IMR-90 (cell line): ENCODE measurements at regions not wholly inside any gene's neighbourhood (a gene's known extent, or its start where the extent isn't known, plus 50 kb on each side); places are given as distances from the start of the nearest gene placed in this dataset.

Experiments
- ATAC-seq: fragments of 200-7000 bp; cut with Tn5 transposase; 2 replicates; pipeline ENCODE4 v1.9.1; 2020; ENCODE audit warnings: low read depth, mild to moderate bottlenecking, moderate library complexity
- BruUV-seq: library from RNA; stranded (reverse); fragments of 400-500 nt; replicated peaks from 2 replicates; lab custom pipeline; 2021; lab: Mats Ljungman, UMichigan
- CTCF ChIA-PET: fragments of 300-600 bp; formaldehyde crosslinking; extraction: SDS; loops from one replicate; lab custom pipeline; 2021; ENCODE audit warnings: antibody characterized with exemption; lab: Yijun Ruan, JAX
- POLR2A ChIA-PET: fragments of 300-600 bp; sonication (Branson Sonifier 250); formaldehyde crosslinking; loops from one replicate; lab custom pipeline; 2022; ENCODE audit warnings: antibody characterized with exemption; ENCODE audit not compliant: unreplicated experiment; lab: Charles Lee
- DNase-seq: peaks from one replicate; pipeline ENCODE4 v3.0.0; 2013
- H2AFZ ChIP-seq: replicated peaks from 2 replicates; pipeline ENCODE3; 2013; ENCODE audit warnings: low read length, mild to moderate bottlenecking; ENCODE audit not compliant: poor library complexity
- H2AK5ac ChIP-seq: 2 replicates; pipeline ENCODE4 v1.6.1; 2013; ENCODE audit warnings: low read depth, low read length, inconsistent platforms
- H2AK9ac ChIP-seq: replicated peaks from 2 replicates; pipeline ENCODE3; 2013; ENCODE audit warnings: mild to moderate bottlenecking, low read depth, low read length, moderate library complexity; ENCODE audit not compliant: poor library complexity
- H2BK120ac ChIP-seq: 2 replicates; pipeline ENCODE4 v1.6.1; 2013; ENCODE audit warnings: low read depth, low read length, inconsistent platforms
- H2BK15ac ChIP-seq: 3 replicates; pipeline ENCODE4 v1.6.1; 2013; ENCODE audit warnings: low read depth, low read length, inconsistent platforms
- H2BK20ac ChIP-seq: 2 replicates; pipeline ENCODE4 v1.6.1; 2013; ENCODE audit warnings: low read depth, mild to moderate bottlenecking, inconsistent platforms, low read length, moderate library complexity
- H2BK5ac ChIP-seq: 2 replicates; pipeline ENCODE4 v1.6.1; 2013; ENCODE audit warnings: mild to moderate bottlenecking, low read depth, low read length, inconsistent platforms; ENCODE audit not compliant: poor library complexity, severe bottlenecking
- H3K14ac ChIP-seq: replicated peaks from 2 replicates; pipeline ENCODE4 v1.6.1; 2013; ENCODE audit warnings: low read depth, low read length, inconsistent platforms
- H3K18ac ChIP-seq: 2 replicates; pipeline ENCODE4 v1.6.1; 2013; ENCODE audit warnings: low read depth, low read length, control low read depth
- H3K23ac ChIP-seq: 2 replicates; pipeline ENCODE4 v1.6.1; 2013; ENCODE audit warnings: low read depth, low read length, inconsistent platforms
- H3K27ac ChIP-seq: 2 replicates; pipeline ENCODE4 v1.5.1; 2013; ENCODE audit warnings: mild to moderate bottlenecking, control low read depth, low read length; ENCODE audit not compliant: insufficient read depth
- H3K27me3 ChIP-seq: 2 replicates; pipeline ENCODE4 v1.6.1; 2013; ENCODE audit warnings: low read length; ENCODE audit not compliant: control insufficient read depth, insufficient read depth
- H3K36me3 ChIP-seq: 2 replicates; pipeline ENCODE4 v1.6.1; 2013; ENCODE audit warnings: low read length, mixed read lengths; ENCODE audit not compliant: control insufficient read depth, insufficient read depth
- H3K4ac ChIP-seq: 2 replicates; pipeline ENCODE4 v1.6.1; 2013; ENCODE audit warnings: low read depth, low read length, inconsistent platforms
- H3K4me1 ChIP-seq: 2 replicates; pipeline ENCODE4 v1.6.1; 2013; ENCODE audit warnings: low read length, mixed read lengths; ENCODE audit not compliant: control insufficient read depth, insufficient read depth
- H3K4me2 ChIP-seq: 2 replicates; pipeline ENCODE4 v1.6.1; 2013; ENCODE audit warnings: low read depth, mild to moderate bottlenecking, control low read depth, low read length, moderate library complexity
- H3K4me3 ChIP-seq: 2 replicates; pipeline ENCODE4 v1.5.1; 2013; ENCODE audit warnings: low read depth, mild to moderate bottlenecking, control low read depth, low read length, moderate library complexity; ENCODE audit not compliant: insufficient read depth
- H3K56ac ChIP-seq: 2 replicates; pipeline ENCODE4 v1.6.1; 2013; ENCODE audit warnings: low read length, inconsistent platforms; ENCODE audit not compliant: insufficient read depth; ENCODE audit errors: extremely low read depth
- H3K79me1 ChIP-seq, 2 experiments: 2 replicates each; pipeline ENCODE4 v1.6.1; 2013; ENCODE audit warnings: low read length in 2 of 2, inconsistent platforms in 1 of 2, low read depth in 1 of 2
- H3K9ac ChIP-seq: 2 replicates; pipeline ENCODE4 v1.6.1; 2013; ENCODE audit warnings: low read depth, low read length, control low read depth
- H3K9me1 ChIP-seq: 2 replicates; pipeline ENCODE4 v1.6.1; 2013; ENCODE audit warnings: low read length, inconsistent platforms; ENCODE audit not compliant: insufficient read depth
- H3K9me3 ChIP-seq: 2 replicates; pipeline ENCODE4 v1.6.1; 2013; ENCODE audit warnings: low read length; ENCODE audit not compliant: control insufficient read depth, insufficient read depth
- H4K20me1 ChIP-seq: 2 replicates; pipeline ENCODE4 v1.6.1; 2013; ENCODE audit warnings: low read length, inconsistent platforms; ENCODE audit not compliant: insufficient read depth
- H4K5ac ChIP-seq: 2 replicates; pipeline ENCODE4 v1.6.1; 2013; ENCODE audit warnings: mild to moderate bottlenecking, low read depth, low read length, control low read depth
- H4K8ac ChIP-seq, 2 experiments: 2 replicates each; pipeline ENCODE4 v1.6.1; 2013; ENCODE audit warnings: low read depth in 2 of 2, low read length in 2 of 2, control low read depth in 1 of 2, inconsistent platforms in 1 of 2
- H4K91ac ChIP-seq: 2 replicates; pipeline ENCODE4 v1.6.1; 2013; ENCODE audit warnings: low read depth, low read length, inconsistent platforms; ENCODE audit not compliant: insufficient read depth
- BHLHE40 ChIP-seq: fragments of 150-350 bp; IDR thresholded peaks from 2 replicates; pipeline ENCODE4 v1.6.1; 2016; ENCODE audit warnings: mild to moderate bottlenecking, low read depth, low read length
- CHD1 ChIP-seq: IDR thresholded peaks from 2 replicates; pipeline ENCODE4 v1.6.1; 2012; ENCODE audit warnings: low read depth, low read length, improper control_type of control experiment
- CTCF ChIP-seq: conservative IDR thresholded peaks from 2 replicates; pipeline ENCODE4 v1.5.1; 2012; ENCODE audit warnings: mild to moderate bottlenecking, low read depth, low read length, improper control_type of control experiment
- MAFK ChIP-seq: IDR thresholded peaks from 2 replicates; pipeline ENCODE4 v1.6.1; 2012; ENCODE audit warnings: low read depth, low read length, improper control_type of control experiment
- MAZ ChIP-seq: IDR thresholded peaks from 2 replicates; pipeline ENCODE4 v1.6.1; 2012; ENCODE audit warnings: low read depth, mild to moderate bottlenecking, low read length, improper control_type of control experiment, moderate library complexity, borderline replicate concordance
- MXI1 ChIP-seq: IDR thresholded peaks from 2 replicates; pipeline ENCODE4 v1.6.1; 2012; ENCODE audit warnings: low read depth, mild to moderate bottlenecking, low read length, moderate library complexity, borderline replicate concordance
- NFE2L2 ChIP-seq: fragments of 150-350 bp; IDR thresholded peaks from 2 replicates; pipeline ENCODE4 v1.6.1; 2016; ENCODE audit warnings: low read depth, mild to moderate bottlenecking, low read length
- POLR2A ChIP-seq: IDR thresholded peaks from 2 replicates; pipeline ENCODE4 v1.6.1; 2012; ENCODE audit warnings: mild to moderate bottlenecking, low read depth, low read length
- RAD21 ChIP-seq: IDR thresholded peaks from 2 replicates; pipeline ENCODE4 v1.6.1; 2012; ENCODE audit warnings: low read length, improper control_type of control experiment
- RCOR1 ChIP-seq: IDR thresholded peaks from 2 replicates; pipeline ENCODE4 v1.6.1; 2012; ENCODE audit warnings: mild to moderate bottlenecking, low read length, improper control_type of control experiment; ENCODE audit not compliant: insufficient replicate concordance
- RFX5 ChIP-seq: IDR thresholded peaks from 2 replicates; pipeline ENCODE4 v1.8.0; 2012; ENCODE audit warnings: low read depth, mild to moderate bottlenecking, low read length, moderate library complexity
- SMC3 ChIP-seq: fragments of 150-350 bp; IDR thresholded peaks from 2 replicates; pipeline ENCODE4 v1.6.1; 2016; ENCODE audit warnings: low read depth, mild to moderate bottlenecking, antibody characterized with exemption, low read length, moderate library complexity
- USF2 ChIP-seq: fragments of 150-350 bp; IDR thresholded peaks from 2 replicates; pipeline ENCODE4 v1.6.1; 2017; ENCODE audit warnings: mild to moderate bottlenecking, antibody characterized with exemption, low read length, low read depth
- WGBS, 2 experiments: methylation state at CpG; one replicate each; pipeline versions ENCODE4 v1.1.5 to v1.1.7; 2013; ENCODE audit warnings: missing lambda C conversion rate in 2 of 2; ENCODE audit not compliant: insufficient read length in 1 of 2; ENCODE audit errors: extremely low coverage in 2 of 2; 5-methylcytosine and 5-hydroxymethylcytosine counted together
- dilution Hi-C: fragments of 300-500 bp; cut with HindIII; formaldehyde crosslinking; loops from one replicate; pipeline ENCODE4 v1.14.3; 2018; ENCODE audit warnings: low sequenced_read_pairs; ENCODE audit not compliant: unreplicated experiment
- in situ Hi-C: fragments of 300-500 bp; cut with MboI; formaldehyde crosslinking; loops from 3 replicates; pipeline ENCODE4 v1.14.3; 2019; ENCODE audit warnings: low sequenced_read_pairs, inconsistent platforms, mixed read lengths
- intact Hi-C: fragments of 100-400 bp; cut with micrococcal nuclease; formaldehyde crosslinking; loops from 2 replicates; pipeline ENCODE4 v1.10.0; 2022
- TF ChIP-seq, protein P1 (sequence below): fragments of 150-350 bp; IDR thresholded peaks from 2 replicates; pipeline ENCODE4 v1.6.1; 2016; ENCODE audit warnings: low read depth, mild to moderate bottlenecking, low read length, moderate library complexity, borderline replicate concordance

DNA sequence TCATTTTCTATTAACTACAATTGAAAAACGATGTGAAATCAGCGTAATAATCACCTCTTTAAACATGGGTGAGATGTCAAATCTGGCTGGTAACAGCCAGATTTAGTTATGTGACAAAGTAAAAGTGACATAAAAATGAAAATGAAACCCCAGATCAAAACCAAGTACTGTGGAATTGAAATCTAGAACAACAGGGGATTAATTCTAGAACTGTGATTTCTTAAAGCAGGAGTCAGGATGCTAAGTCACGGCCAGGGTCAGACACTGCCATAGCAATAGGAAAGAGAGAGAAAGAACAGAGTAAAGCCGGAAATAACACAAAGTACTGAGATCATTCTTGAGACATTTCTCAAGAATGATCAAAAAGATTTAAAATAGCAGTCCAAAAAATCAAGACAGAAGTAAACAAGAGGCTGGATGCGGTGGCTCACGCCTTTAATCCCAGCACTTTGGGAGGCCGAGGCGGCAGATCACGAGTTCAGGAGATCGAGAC, 1183.7 kb upstream of the NXPH2 start:
- no peak overlapping the region for H3K18ac ChIP-seq
- POLR2A ChIA-PET, result no interaction called here
- no peak overlapping the region for H2AK9ac ChIP-seq
- H3K23ac ChIP-seq, result no peak overlapping the region
- in situ Hi-C loops (no loop called here), intact Hi-C loops (no loop called here), dilution Hi-C loops (no loop called here)
- no peak overlapping the region for H2AK5ac ChIP-seq
- H3K4me1 ChIP-seq, result no peaks in the 10 kb centered on the region
- no peak overlapping the region for H2BK20ac ChIP-seq
- no peak overlapping the region for H3K9ac ChIP-seq
- no peak for DNase-seq
- no peaks in the 10 kb centered on the region for H3K27me3 ChIP-seq
- peaks cover 4% of the 10 kb centered on the region for H3K9me3 ChIP-seq
- no peak overlapping the region for H3K4me3 ChIP-seq
- H4K8ac ChIP-seq, result no peak overlapping the region
- H3K36me3 ChIP-seq, result no peaks in the 10 kb centered on the region
- no peak for ATAC-seq
- H3K79me1 ChIP-seq, result no peaks in the 10 kb centered on the region
- H4K5ac ChIP-seq, result no peak overlapping the region
- H2BK120ac ChIP-seq, result no peak overlapping the region
- TF ChIP-seq USF2 (no peak), SMC3 (no peak), RFX5 (no peak), BHLHE40 (no peak), MAFK (no peak), CHD1 (no peak), MXI1 (no peak), RAD21 (no peak), RCOR1 (no peak), MAZ (no peak), POLR2A (no peak), NFE2L2 (no peak), CTCF (no peak)
- TF ChIP-seq, protein P1, sequence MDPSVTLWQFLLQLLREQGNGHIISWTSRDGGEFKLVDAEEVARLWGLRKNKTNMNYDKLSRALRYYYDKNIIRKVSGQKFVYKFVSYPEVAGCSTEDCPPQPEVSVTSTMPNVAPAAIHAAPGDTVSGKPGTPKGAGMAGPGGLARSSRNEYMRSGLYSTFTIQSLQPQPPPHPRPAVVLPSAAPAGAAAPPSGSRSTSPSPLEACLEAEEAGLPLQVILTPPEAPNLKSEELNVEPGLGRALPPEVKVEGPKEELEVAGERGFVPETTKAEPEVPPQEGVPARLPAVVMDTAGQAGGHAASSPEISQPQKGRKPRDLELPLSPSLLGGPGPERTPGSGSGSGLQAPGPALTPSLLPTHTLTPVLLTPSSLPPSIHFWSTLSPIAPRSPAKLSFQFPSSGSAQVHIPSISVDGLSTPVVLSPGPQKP, result no peak
- no peaks in the 10 kb centered on the region for H3K9me1 ChIP-seq
- no peak overlapping the region for H2BK5ac ChIP-seq
- H3K56ac ChIP-seq, result no peak overlapping the region
- BruUV-seq, result no TSS peak
- no peak overlapping the region for H3K4me2 ChIP-seq
- no peaks in the 10 kb centered on the region for H4K20me1 ChIP-seq
- no peak overlapping the region for H2BK15ac ChIP-seq
- 100% methylated on average over 1 of the region's 10 CpGs; no CpG with 5 or more reads in 1 of the 2 experiments for WGBS, 2 experiments
- CTCF ChIA-PET, result no interaction called here
- no peak overlapping the region for H2AFZ ChIP-seq
- H3K27ac ChIP-seq, result no peak overlapping the region
- no peak overlapping the region for H3K14ac ChIP-seq
- no peak overlapping the region for H3K4ac ChIP-seq
- H4K91ac ChIP-seq, result no peak overlapping the region
